BE2C (cell line): ENCODE measurements at regions not wholly inside any gene's neighbourhood (a gene's known extent, or its start where the extent isn't known, plus 50 kb on each side); places are given as distances from the start of the nearest gene placed in this dataset.

Experiments used
- DNase-seq: peaks from one replicate; pipeline ENCODE4 v3.0.0-alpha.2; 2020
- H3K27me3 ChIP-seq: fragments of 250-450 bp; sonication (Bioruptor Pico); 2 replicates; pipeline ENCODE4 v1.5.1; 2020; ENCODE audit warnings: mild to moderate bottlenecking
- H3K36me3 ChIP-seq: fragments of 250-450 bp; sonication (Bioruptor Pico); 2 replicates; pipeline ENCODE4 v1.5.1; 2020; ENCODE audit warnings: mild to moderate bottlenecking
- H3K4me1 ChIP-seq: fragments of 250-450 bp; sonication (Bioruptor Pico); 2 replicates; pipeline ENCODE4 v1.5.1; 2020
- H3K4me3 ChIP-seq: 2 replicates; pipeline ENCODE4 v1.5.1; 2011; ENCODE audit warnings: low read depth, low read length
- H3K9me3 ChIP-seq: fragments of 250-450 bp; sonication (Bioruptor Pico); 2 replicates; pipeline ENCODE4 v1.5.1; 2020
- CTCF ChIP-seq: IDR thresholded peaks from 2 replicates; pipeline ENCODE4 v1.5.1; 2012; ENCODE audit warnings: mild to moderate bottlenecking, low read depth, low read length

DNA sequence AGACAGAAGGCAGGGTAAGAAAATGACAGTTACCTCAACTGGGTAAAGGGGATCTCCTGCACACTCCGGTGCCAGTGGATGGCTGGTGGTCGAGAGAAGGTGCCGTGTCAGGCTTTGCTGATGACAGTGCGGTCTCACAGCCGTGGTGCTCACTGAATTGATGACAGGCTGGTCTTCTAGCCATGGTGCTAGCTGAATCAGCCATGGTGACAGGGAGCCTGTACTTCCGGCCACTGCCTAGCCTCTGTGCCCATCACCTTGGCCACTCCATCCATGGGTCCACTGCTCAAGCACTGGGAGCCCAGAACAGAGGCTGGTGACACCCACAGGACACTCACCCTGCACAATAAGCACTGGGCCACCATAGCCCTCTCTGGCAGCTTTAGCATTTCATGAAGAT is 315.9 kb downstream of the FBXO15 start:
- TF ChIP-seq CTCF = no peak
- Histone ChIP-seq H3K4me3 (no peak overlapping the region), H3K27me3 (no peaks in the 10 kb centered on the region)

GRCh38 chr18:73829146-73829545 is 318.5 kb downstream of the FBXO15 start:
- DNase-seq = no peak
- H3K4me1 ChIP-seq = no peaks in the 10 kb centered on the region

More for the DNA sequence above, 315.9 kb downstream of the FBXO15 start:
- no peak for DNase-seq
- H3K4me1 ChIP-seq = no peaks in the 10 kb centered on the region
- H3K36me3 ChIP-seq = no peaks in the 10 kb centered on the region
- H3K9me3 ChIP-seq = no peaks in the 10 kb centered on the region

DNA sequence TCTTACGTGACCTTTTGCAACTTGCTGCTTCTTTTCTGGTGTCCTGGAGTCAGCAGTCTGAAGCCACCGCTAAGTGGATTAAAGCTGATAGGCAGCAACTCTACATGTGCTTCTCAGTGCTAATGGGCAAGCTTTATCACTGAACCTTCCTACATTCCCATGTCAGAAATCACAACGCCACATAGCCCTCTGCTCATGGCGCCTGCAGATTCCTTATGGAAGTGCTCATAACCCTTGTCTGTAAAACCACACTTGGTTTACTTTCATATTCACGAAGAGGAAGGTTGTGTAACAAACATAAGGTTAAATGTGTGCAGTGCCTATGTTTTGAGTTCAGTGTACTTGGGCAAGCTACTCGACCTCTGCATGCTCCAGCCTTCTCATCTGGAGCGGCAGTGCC is 319.8 kb downstream of the FBXO15 start:
- no peaks in the 10 kb centered on the region for H3K9me3 ChIP-seq
- H3K27me3 ChIP-seq = no peaks in the 10 kb centered on the region
- H3K36me3 ChIP-seq = no peaks in the 10 kb centered on the region
- H3K4me3 ChIP-seq = no peak overlapping the region
- no peaks in the 10 kb centered on the region for H3K4me1 ChIP-seq
- no peak for DNase-seq
- no peak for TF ChIP-seq CTCF

More at GRCh38 chr18:73829146-73829545, 318.5 kb downstream of the FBXO15 start:
- no peak for TF ChIP-seq CTCF
- Histone ChIP-seq H3K9me3 (no peaks in the 10 kb centered on the region), H3K36me3 (no peaks in the 10 kb centered on the region), H3K27me3 (no peaks in the 10 kb centered on the region), H3K4me3 (no peak overlapping the region)

GRCh38 chr18:73826098-73826497 is 321.5 kb downstream of the FBXO15 start:
- no peaks in the 10 kb centered on the region for H3K4me1 ChIP-seq
- no peak for DNase-seq
- H3K36me3 ChIP-seq = no peaks in the 10 kb centered on the region
- no peaks in the 10 kb centered on the region for H3K9me3 ChIP-seq
- TF ChIP-seq CTCF = no peak
- no peak overlapping the region for H3K4me3 ChIP-seq
- no peaks in the 10 kb centered on the region for H3K27me3 ChIP-seq

DNA sequence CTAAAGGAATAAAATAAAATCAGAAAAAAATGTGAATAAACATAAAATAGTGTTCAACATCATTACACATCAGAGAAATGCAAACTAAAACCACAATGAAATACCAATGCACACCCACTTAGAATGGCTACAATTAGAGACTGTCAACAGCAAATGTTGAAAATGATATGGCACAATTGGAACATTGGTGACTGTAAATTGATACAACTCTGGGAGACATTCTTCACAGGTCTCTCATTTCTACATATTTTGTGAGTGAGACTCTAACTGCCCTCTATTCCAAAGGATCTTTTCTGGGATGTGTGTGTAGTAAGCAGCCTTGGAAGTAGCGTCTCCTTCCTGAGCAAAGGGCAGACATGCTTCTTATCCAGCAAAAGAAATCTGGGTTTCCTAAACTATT is 323.0 kb downstream of the FBXO15 start:
- DNase-seq = no peak
- Histone ChIP-seq H3K9me3 (no peaks in the 10 kb centered on the region), H3K4me3 (no peak overlapping the region), H3K27me3 (no peaks in the 10 kb centered on the region), H3K4me1 (no peaks in the 10 kb centered on the region), H3K36me3 (no peaks in the 10 kb centered on the region)
- TF ChIP-seq CTCF = no peak

DNA sequence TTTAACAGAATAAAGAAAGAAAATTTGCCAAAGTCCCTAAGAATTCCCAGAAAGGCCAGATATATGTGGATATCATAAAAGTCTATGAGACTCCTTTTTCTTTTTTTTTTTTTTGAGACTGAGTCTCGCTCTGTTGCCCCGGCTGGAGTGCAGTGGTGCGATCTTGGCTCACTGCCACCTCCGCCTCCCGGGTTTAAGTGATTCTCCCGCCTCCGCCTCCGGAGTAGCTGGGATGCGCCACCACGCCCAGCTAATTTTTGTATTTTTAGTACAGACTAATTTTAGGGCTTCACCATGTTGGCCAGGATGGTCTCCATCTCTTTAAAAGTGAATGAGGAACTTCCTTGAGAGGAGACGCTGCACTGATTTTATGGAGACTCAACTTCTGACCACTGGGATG is 335.2 kb downstream of the FBXO15 start:
- no peak overlapping the region for H3K4me3 ChIP-seq
- no peaks in the 10 kb centered on the region for H3K27me3 ChIP-seq
- TF ChIP-seq CTCF = no peak
- H3K9me3 ChIP-seq = no peaks in the 10 kb centered on the region
- no peak for DNase-seq
- H3K36me3 ChIP-seq = no peaks in the 10 kb centered on the region
- H3K4me1 ChIP-seq = no peaks in the 10 kb centered on the region
